ENCODE measurements at regions not wholly inside any gene's neighbourhood (a gene's known extent, or its start where the extent isn't known, plus 50 kb on each side); places are given as distances from the start of the nearest gene placed in this dataset.

DNA sequence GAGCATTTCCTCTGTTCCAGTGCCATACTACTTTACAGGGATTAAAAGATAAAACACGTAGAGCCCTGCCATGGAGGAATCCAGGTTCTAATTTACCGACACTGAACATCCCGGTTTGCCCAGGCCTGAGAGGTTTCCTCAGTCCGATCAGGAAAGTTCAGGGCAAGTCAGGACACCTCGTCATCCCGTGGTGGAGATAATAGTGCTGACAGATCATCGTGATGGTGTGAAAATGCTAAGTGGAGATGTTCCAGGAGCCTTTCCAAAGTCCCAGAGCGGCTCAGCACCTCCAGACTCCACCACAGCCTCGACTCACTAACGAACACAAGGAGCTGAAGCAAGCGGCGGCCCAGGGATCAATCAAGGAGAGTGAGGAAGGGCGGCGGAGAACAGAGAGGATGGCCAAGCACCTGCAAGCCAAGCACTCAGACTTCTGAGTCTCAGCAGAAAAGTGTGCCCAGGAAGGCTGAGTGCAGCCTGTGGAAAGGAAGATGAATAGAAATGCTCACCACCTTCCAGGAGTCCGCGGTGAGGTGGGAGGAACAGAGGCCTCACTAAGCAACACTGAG is 103.7 kb upstream of the VWC2 start:
- H3K36me3 ChIP-seq, result no peaks in the 10 kb centered on the region
- H3K4me1 ChIP-seq, result no peaks in the 10 kb centered on the region
- no peaks in the 10 kb centered on the region for H3K27me3 ChIP-seq
- no peaks in the 10 kb centered on the region for H3K9me3 ChIP-seq
- no peak overlapping the region for H3K4me3 ChIP-seq
- no peak for TF ChIP-seq CTCF (IDR thresholded peaks at IDR 0.05)
- no peak for DNase-seq
- intact Hi-C loops (cut with DNase I; ENCODE audit: low total_unique reads), result no loop called here
- H3K27ac ChIP-seq, result no peak overlapping the region

GRCh38 chr7:49670991-49671390 is 102.4 kb upstream of the VWC2 start:
- intact Hi-C loops (cut with DNase I; ENCODE audit: low total_unique reads), result no loop called here
- DNase-seq, result no peak
- no peak for TF ChIP-seq CTCF (IDR thresholded peaks at IDR 0.05)
- no peaks in the 10 kb centered on the region for H3K27me3 ChIP-seq
- no peaks in the 10 kb centered on the region for H3K4me1 ChIP-seq
- H3K9me3 ChIP-seq, result no peaks in the 10 kb centered on the region
- H3K4me3 ChIP-seq, result no peak overlapping the region
- no peak overlapping the region for H3K27ac ChIP-seq
- H3K36me3 ChIP-seq, result no peaks in the 10 kb centered on the region

- H3K4me3 ChIP-seq, result no peak overlapping the region
- no peaks in the 10 kb centered on the region for H3K27me3 ChIP-seq
- no peaks in the 10 kb centered on the region for H3K36me3 ChIP-seq
- no peaks in the 10 kb centered on the region for H3K4me1 ChIP-seq
- DNase-seq, result no peak
- H3K27ac ChIP-seq, result no peak overlapping the region
- no peak for TF ChIP-seq CTCF (IDR thresholded peaks at IDR 0.05)
- no peaks in the 10 kb centered on the region for H3K9me3 ChIP-seq
- intact Hi-C loops (cut with DNase I; ENCODE audit: low total_unique reads), result no loop called here
Observed at GRCh38 chr7:49692516-49692915, 80.9 kb upstream of the VWC2 start.

DNA sequence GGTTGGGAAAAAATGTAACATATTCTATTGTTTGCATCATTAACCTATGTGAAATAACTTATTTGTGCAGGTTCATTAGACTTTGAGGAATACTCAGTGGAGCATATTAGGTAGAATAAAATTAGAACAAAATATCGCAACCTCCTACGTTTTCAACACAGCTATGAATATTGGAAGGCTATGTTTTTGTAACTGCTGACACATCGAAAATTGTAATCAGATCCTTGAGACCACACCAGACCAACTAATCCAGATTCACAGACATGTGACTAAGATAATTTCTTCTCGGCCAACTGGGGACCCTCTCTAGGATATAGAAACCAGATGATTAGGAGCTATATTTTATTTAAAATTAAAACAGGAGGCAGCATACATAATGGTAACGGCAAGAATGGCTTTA is 77.5 kb upstream of the VWC2 start:
- intact Hi-C loops (cut with DNase I; ENCODE audit: low total_unique reads), result no loop called here
- Histone ChIP-seq H3K36me3 (no peaks in the 10 kb centered on the region), H3K4me1 (no peaks in the 10 kb centered on the region), H3K27ac (no peak overlapping the region), H3K9me3 (no peaks in the 10 kb centered on the region), H3K4me3 (no peak overlapping the region), H3K27me3 (no peaks in the 10 kb centered on the region)
- TF ChIP-seq CTCF (IDR thresholded peaks at IDR 0.05), result no peak
- DNase-seq, result no peak

DNA sequence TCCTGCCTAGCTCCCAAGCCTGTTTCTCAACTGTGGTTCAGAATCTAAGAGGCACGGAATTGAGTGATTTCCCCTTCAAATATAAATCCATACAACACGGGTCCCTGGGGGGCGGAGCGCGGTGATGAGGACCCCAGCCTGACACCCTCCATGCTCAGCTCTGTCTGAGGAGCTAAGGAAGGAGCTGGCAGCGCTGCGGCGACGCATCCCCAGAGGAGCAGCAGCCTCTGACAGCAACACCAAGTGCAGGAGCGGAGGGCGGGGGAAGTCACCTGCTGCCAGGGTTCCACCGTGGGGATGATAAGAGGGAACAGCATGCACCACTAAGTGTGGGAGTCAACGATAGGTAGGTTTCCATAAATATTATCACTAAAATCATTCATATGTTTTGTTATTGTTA is 72.6 kb upstream of the VWC2 start:
- H3K27me3 ChIP-seq, result no peaks in the 10 kb centered on the region
- no peaks in the 10 kb centered on the region for H3K36me3 ChIP-seq
- no peak for TF ChIP-seq CTCF (IDR thresholded peaks at IDR 0.05)
- no peak for DNase-seq
- H3K4me1 ChIP-seq, result no peaks in the 10 kb centered on the region
- H3K27ac ChIP-seq, result no peak overlapping the region
- intact Hi-C loops (cut with DNase I; ENCODE audit: low total_unique reads), result no loop called here
- no peak overlapping the region for H3K4me3 ChIP-seq
- H3K9me3 ChIP-seq, result no peaks in the 10 kb centered on the region

DNA sequence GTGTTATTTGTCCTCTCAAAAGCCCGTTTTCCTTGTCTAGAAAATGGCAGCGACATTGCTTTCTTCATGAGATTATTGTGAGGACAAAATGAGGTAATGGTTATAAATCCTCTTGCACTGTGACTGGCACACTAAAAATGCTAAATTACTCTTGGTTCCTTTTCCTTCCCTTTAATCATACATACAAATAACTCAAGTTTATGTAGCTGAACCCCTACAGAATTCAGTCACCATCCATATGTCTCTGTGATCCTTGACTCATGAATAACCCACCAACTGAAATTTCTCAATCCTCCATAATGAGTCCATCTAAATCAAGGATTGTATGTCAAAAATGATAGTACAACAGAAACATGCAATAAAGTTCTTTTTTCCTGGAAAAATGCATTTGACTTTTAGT is 71.3 kb upstream of the VWC2 start:
- Histone ChIP-seq H3K36me3 (no peaks in the 10 kb centered on the region), H3K27me3 (no peaks in the 10 kb centered on the region), H3K9me3 (no peaks in the 10 kb centered on the region), H3K4me1 (no peaks in the 10 kb centered on the region), H3K4me3 (no peak overlapping the region), H3K27ac (no peak overlapping the region)
- intact Hi-C loops (cut with DNase I; ENCODE audit: low total_unique reads), result no loop called here
- TF ChIP-seq CTCF (IDR thresholded peaks at IDR 0.05), result no peak
- DNase-seq, result no peak

All from tibial artery (tissue), 4 donors.